ENCODE measurements at regions not wholly inside any gene's neighbourhood (a gene's known extent, or its start where the extent isn't known, plus 50 kb on each side); places are given as distances from the start of the nearest gene placed in this dataset.

DNA sequence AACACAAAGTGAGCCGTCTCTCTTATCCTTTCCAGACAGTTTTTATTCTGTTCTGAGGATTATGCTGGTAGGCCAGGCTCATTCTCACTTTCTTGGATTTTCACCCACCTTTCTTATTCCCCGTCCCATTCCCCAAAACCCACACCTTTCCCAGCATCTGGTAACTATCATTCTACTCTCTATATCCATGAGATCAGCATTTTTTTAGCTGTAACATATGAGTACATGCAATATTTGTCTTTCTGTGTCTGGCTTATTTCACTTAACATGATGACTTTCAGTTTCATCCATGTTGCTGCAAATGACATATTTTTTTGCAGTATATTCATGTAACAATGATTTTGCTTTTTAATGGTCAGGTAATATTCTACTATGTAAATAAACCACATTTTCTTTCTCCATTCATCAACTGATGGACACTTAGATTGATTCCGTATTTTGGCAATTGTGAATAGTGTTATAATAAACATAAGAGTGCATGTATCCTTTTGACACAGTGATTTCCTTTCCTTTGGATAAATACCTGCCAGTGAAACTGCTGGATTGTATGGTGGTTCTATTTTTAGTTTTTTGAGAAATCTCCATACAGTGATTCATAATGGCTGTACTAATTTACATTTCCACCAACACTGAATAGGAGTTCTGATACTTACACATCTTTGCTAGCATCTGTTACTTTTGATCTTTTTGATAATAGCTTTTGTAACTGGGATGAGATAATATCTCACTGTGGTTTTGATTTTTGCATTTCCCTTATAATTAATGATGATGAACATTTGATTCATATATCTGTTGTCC is 289.3 kb downstream of the RPRM start:
- no peaks in the 10 kb centered on the region for H3K4me1 ChIP-seq
- H3K9me3 ChIP-seq, result peaks cover 0 to 27% (median 2%) of the 10 kb centered on the region in 4 donors
- WGBS, 2 donors, result 78 to 85% methylated on average over 3 of the region's 3 CpGs
- no peak for DNase-seq (ENCODE audit: low spot score in 2 of 2)
- H3K4me3 ChIP-seq, result no peak overlapping the region
- no peaks in the 10 kb centered on the region for H3K36me3 ChIP-seq
- no peak overlapping the region for H3K27ac ChIP-seq
- no peaks in the 10 kb centered on the region for H3K27me3 ChIP-seq
- TF ChIP-seq POLR2A (IDR thresholded peaks at IDR 0.05) (no peak), EP300 (IDR thresholded peaks at IDR 0.05) (no peak), CTCF (IDR thresholded peaks at IDR 0.05) (no peak)

DNA sequence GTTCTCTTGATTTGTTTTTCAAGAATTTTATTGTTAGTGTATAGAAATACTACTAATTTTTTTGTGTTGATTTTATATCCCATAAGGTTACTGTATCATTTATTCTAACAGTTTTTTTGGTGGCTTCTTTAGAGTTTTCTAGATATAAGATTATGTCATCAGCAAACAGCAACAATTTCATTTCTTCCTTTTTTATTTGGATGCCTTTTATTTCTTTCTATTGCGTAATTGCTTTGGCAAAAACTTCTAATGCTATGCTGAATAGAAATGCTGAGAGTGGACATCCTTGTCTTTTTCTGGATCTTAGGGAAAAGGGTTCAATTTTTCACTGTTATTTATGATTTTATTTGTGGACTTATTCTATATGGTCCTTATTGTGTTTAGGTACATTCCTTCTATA is 298.8 kb downstream of the RPRM start:
- Histone ChIP-seq H3K27me3 (no peaks in the 10 kb centered on the region), H3K4me3 (no peak overlapping the region), H3K9me3 (peaks cover 0 to under 1% (median 0%) of the 10 kb centered on the region in 4 donors), H3K36me3 (no peaks in the 10 kb centered on the region), H3K4me1 (no peaks in the 10 kb centered on the region), H3K27ac (no peak overlapping the region)
- TF ChIP-seq EP300 (IDR thresholded peaks at IDR 0.05) (no peak), POLR2A (IDR thresholded peaks at IDR 0.05) (no peak), CTCF (IDR thresholded peaks at IDR 0.05) (no peak)
- no peak for DNase-seq (ENCODE audit: low spot score in 2 of 2)
- WGBS, 2 donors, result 94 to 100% methylated on average over 1 of the region's 1 CpG

DNA sequence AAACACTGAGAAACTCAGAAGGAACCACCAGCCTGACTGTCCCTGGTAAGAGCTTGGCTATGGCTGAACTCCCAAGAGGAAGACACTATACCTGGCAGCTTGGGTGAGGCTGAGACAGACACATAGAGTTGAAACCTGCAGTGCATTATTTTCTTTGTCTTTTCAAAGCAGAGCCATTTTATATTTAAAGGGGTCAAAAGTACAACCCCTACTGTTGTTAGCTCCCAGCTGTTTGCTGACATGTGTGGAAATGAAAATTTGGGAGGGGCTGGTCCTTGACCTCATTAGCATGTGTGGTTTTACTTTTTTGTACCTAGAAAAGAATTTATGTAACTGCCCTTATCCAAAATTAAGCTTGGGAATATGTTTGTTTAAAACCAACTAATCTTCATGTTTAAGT is 309.0 kb downstream of the RPRM start:
- H3K4me3 ChIP-seq, result no peak overlapping the region
- DNase-seq (ENCODE audit: low spot score in 2 of 2), result no peak
- TF ChIP-seq CTCF (IDR thresholded peaks at IDR 0.05) (no peak), POLR2A (IDR thresholded peaks at IDR 0.05) (no peak), EP300 (IDR thresholded peaks at IDR 0.05) (no peak)
- no peaks in the 10 kb centered on the region for H3K4me1 ChIP-seq
- H3K9me3 ChIP-seq, result no peaks in the 10 kb centered on the region
- no peak overlapping the region for H3K27ac ChIP-seq
- H3K27me3 ChIP-seq, result no peaks in the 10 kb centered on the region
- no peaks in the 10 kb centered on the region for H3K36me3 ChIP-seq

- Histone ChIP-seq H3K4me3 (no peak overlapping the region), H3K36me3 (no peaks in the 10 kb centered on the region), H3K27ac (no peak overlapping the region), H3K9me3 (no peaks in the 10 kb centered on the region), H3K27me3 (no peaks in the 10 kb centered on the region), H3K4me1 (no peaks in the 10 kb centered on the region)
- TF ChIP-seq POLR2A (IDR thresholded peaks at IDR 0.05) (no peak), CTCF (IDR thresholded peaks at IDR 0.05) (no peak), EP300 (IDR thresholded peaks at IDR 0.05) (no peak)
- no peak for DNase-seq (ENCODE audit: low spot score in 2 of 2)
Measured at GRCh38 chr2:153165021-153165420, 313.5 kb downstream of the RPRM start.

DNA sequence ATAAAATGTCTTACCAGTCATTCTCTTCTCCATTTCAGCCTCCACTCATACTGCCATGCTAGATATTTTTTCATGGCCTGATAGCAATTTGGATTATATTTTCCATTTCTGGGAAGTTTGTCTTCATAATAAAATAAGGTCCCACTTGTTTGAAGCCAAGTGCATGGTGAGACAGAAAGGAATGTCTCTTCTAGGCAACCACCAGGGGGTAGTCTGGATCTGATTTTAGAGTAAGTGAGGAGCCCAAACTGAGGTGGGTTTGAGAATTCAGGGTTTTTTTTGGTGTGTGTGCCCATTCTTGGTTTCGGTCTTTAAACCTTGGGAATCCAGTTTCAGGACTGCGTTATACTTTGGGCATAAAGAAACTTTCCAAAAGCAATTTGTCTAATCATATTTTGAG is 315.5 kb downstream of the RPRM start:
- H3K4me3 ChIP-seq, result no peak overlapping the region
- no peaks in the 10 kb centered on the region for H3K36me3 ChIP-seq
- WGBS, 2 donors, result 72 to 79% methylated on average over 2 of the region's 2 CpGs
- no peaks in the 10 kb centered on the region for H3K4me1 ChIP-seq
- peak in 1 of 5 experiments; percentile 24 for TF ChIP-seq CTCF (IDR thresholded peaks at IDR 0.05)
- no peak for TF ChIP-seq POLR2A (IDR thresholded peaks at IDR 0.05)
- TF ChIP-seq EP300 (IDR thresholded peaks at IDR 0.05), result no peak
- DNase-seq (ENCODE audit: low spot score in 2 of 2), result no peak
- no peak overlapping the region for H3K27ac ChIP-seq
- H3K27me3 ChIP-seq, result no peaks in the 10 kb centered on the region
- no peaks in the 10 kb centered on the region for H3K9me3 ChIP-seq
